ENCODE measurements at regions not wholly inside any gene's neighbourhood (a gene's known extent, or its start where the extent isn't known, plus 50 kb on each side); places are given as distances from the start of the nearest gene placed in this dataset.

GRCh38 chr2:239609162-239609561, 208.3 kb upstream of the HDAC4 start:
- peaks cover 5% of the 10 kb centered on the region; the same call in 1 of the 2 replicates for H3K9me2 ChIP-seq (ENCODE audit: insufficient read depth)
- Mint-ChIP-seq H3K9me3 (no peaks in the 10 kb centered on the region; the same call in 2 of the 3 replicates), H3K4me1 (peaks cover 6% of the 10 kb centered on the region; the same call in 2 of the 3 replicates), H3K27ac (no peak overlapping the region), H3K27me3 (ENCODE audit: insufficient read depth, low read depth, poor library complexity) (peaks cover 5% of the 10 kb centered on the region), H3K4me3 (no peak overlapping the region), H3K36me3 (ENCODE audit: low read depth) (no peaks in the 10 kb centered on the region)
- DNase-seq (ENCODE audit: low spot score) (no peak), ATAC-seq (peak; percentile 39; the same call in 2 of the 3 replicates)
- H3K4me2 ChIP-seq: no peak overlapping the region
- H3K4me1 ChIP-seq (ENCODE audit: insufficient read depth): no peaks in the 10 kb centered on the region
- H3F3A ChIP-seq (replicated peaks; ENCODE audit: low read depth): no peaks in the 10 kb centered on the region
- H3K4me3 ChIP-seq: no peak overlapping the region
- TF ChIP-seq NANOG (IDR thresholded peaks at IDR 0.05; ENCODE audit: borderline replicate concordance) (no peak), ZNF331 (CRISPR knock-in tag; IDR thresholded peaks at IDR 0.05; ENCODE audit: low read depth) (no peak), CTCF (conservative IDR thresholded peaks at IDR 0.05; ENCODE audit: low read depth in 2 of 2) (no peak), EZH2 (IDR thresholded peaks at IDR 0.05; ENCODE audit: low read depth, unreplicated experiment) (no peak), EZH2phosphoT487 (IDR thresholded peaks at IDR 0.05; ENCODE audit: unreplicated experiment) (no peak), ZNF114 (CRISPR knock-in tag; IDR thresholded peaks at IDR 0.05) (no peak), STAT1 (IDR thresholded peaks at IDR 0.05; ENCODE audit: unreplicated experiment) (no peak), REST (IDR thresholded peaks at IDR 0.05; ENCODE audit: unreplicated experiment) (no peak), CREB1 (CRISPR knock-in tag; IDR thresholded peaks at IDR 0.05; ENCODE audit: low read depth) (no peak), JUNB (IDR thresholded peaks at IDR 0.05; ENCODE audit: unreplicated experiment) (no peak), ETS1 (IDR thresholded peaks at IDR 0.05) (no peak), POLR2AphosphoS5 (IDR thresholded peaks at IDR 0.05; ENCODE audit: low read depth) (no peak)
- TF ChIP-seq, protein P1, sequence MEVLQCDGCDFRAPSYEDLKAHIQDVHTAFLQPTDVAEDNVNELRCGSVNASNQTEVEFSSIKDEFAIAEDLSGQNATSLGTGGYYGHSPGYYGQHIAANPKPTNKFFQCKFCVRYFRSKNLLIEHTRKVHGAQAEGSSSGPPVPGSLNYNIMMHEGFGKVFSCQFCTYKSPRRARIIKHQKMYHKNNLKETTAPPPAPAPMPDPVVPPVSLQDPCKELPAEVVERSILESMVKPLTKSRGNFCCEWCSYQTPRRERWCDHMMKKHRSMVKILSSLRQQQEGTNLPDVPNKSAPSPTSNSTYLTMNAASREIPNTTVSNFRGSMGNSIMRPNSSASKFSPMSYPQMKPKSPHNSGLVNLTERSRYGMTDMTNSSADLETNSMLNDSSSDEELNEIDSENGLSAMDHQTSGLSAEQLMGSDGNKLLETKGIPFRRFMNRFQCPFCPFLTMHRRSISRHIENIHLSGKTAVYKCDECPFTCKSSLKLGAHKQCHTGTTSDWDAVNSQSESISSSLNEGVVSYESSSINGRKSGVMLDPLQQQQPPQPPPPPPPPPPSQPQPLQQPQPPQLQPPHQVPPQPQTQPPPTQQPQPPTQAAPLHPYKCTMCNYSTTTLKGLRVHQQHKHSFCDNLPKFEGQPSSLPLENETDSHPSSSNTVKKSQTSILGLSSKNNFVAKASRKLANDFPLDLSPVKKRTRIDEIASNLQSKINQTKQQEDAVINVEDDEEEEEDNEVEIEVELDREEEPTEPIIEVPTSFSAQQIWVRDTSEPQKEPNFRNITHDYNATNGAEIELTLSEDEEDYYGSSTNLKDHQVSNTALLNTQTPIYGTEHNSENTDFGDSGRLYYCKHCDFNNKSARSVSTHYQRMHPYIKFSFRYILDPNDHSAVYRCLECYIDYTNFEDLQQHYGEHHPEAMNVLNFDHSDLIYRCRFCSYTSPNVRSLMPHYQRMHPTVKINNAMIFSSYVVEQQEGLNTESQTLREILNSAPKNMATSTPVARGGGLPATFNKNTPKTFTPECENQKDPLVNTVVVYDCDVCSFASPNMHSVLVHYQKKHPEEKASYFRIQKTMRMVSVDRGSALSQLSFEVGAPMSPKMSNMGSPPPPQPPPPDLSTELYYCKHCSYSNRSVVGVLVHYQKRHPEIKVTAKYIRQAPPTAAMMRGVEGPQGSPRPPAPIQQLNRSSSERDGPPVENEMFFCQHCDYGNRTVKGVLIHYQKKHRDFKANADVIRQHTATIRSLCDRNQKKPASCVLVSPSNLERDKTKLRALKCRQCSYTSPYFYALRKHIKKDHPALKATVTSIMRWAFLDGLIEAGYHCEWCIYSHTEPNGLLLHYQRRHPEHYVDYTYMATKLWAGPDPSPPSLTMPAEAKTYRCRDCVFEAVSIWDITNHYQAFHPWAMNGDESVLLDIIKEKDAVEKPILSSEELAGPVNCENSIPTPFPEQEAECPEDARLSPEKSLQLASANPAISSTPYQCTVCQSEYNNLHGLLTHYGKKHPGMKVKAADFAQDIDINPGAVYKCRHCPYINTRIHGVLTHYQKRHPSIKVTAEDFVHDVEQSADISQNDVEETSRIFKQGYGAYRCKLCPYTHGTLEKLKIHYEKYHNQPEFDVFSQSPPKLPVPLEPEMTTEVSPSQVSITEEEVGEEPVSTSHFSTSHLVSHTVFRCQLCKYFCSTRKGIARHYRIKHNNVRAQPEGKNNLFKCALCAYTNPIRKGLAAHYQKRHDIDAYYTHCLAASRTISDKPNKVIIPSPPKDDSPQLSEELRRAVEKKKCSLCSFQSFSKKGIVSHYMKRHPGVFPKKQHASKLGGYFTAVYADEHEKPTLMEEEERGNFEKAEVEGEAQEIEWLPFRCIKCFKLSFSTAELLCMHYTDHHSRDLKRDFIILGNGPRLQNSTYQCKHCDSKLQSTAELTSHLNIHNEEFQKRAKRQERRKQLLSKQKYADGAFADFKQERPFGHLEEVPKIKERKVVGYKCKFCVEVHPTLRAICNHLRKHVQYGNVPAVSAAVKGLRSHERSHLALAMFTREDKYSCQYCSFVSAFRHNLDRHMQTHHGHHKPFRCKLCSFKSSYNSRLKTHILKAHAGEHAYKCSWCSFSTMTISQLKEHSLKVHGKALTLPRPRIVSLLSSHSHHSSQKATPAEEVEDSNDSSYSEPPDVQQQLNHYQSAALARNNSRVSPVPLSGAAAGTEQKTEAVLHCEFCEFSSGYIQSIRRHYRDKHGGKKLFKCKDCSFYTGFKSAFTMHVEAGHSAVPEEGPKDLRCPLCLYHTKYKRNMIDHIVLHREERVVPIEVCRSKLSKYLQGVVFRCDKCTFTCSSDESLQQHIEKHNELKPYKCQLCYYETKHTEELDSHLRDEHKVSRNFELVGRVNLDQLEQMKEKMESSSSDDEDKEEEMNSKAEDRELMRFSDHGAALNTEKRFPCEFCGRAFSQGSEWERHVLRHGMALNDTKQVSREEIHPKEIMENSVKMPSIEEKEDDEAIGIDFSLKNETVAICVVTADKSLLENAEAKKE (CRISPR knock-in tag; IDR thresholded peaks at IDR 0.05): no peak
- no peaks in the 10 kb centered on the region for H3K27me3 ChIP-seq (ENCODE audit: insufficient read depth)
- no peaks in the 10 kb centered on the region for H4K20me1 ChIP-seq (replicated peaks; ENCODE audit: insufficient read depth)
- no peaks in the 10 kb centered on the region for H3K79me2 ChIP-seq (replicated peaks; ENCODE audit: insufficient read depth)
- no peak overlapping the region for H3K27ac ChIP-seq (ENCODE audit: low read depth)
- no peaks in the 10 kb centered on the region for H3K36me3 ChIP-seq (ENCODE audit: insufficient read depth)
- H2AFZ ChIP-seq: no peak overlapping the region
